PC-9 (cell line): ENCODE measurements at regions not wholly inside any gene's neighbourhood (a gene's known extent, or its start where the extent isn't known, plus 50 kb on each side); places are given as distances from the start of the nearest gene placed in this dataset.

ENCODE experiments used
- BruUV-seq: library from RNA; stranded (reverse); fragments of 400-500 nt; replicated peaks from 2 replicates; lab custom pipeline; 2021; lab: Mats Ljungman, UMichigan
- CTCF ChIA-PET: fragments of 300-600 bp; sonication (Branson Sonifier 250); formaldehyde crosslinking; loops from one replicate; lab custom pipeline; 2022; ENCODE audit warnings: antibody characterized with exemption; lab: Charles Lee
- POLR2A ChIA-PET: fragments of 300-600 bp; sonication (Branson Sonifier 250); formaldehyde crosslinking; loops from one replicate; lab custom pipeline; 2022; ENCODE audit warnings: antibody characterized with exemption; ENCODE audit not compliant: unreplicated experiment; lab: Charles Lee
- DNase-seq, 2 experiments: peaks; one replicate each; pipeline versions ENCODE4 v3.0.0 to v3.0.0-alpha.2; 2015 to 2022; ENCODE audit warnings: mixed read lengths in 1 of 2
- H2AFZ ChIP-seq: fragments of 200-600 bp; sonication (generic); 2 replicates; pipeline ENCODE4 v1.8.1; 2017; ENCODE audit warnings: antibody characterized with exemption
- H3F3A ChIP-seq: fragments of 200-600 bp; sonication (generic); 2 replicates; pipeline ENCODE4 v1.8.1; 2017; ENCODE audit warnings: antibody characterized with exemption, mild to moderate bottlenecking, low read depth; ENCODE audit not compliant: insufficient read depth
- H3K27ac ChIP-seq: fragments of 200-600 bp; sonication (generic); 2 replicates; pipeline ENCODE4 v1.6.1; 2016; ENCODE audit warnings: mixed run types
- H3K27me3 ChIP-seq: fragments of 200-600 bp; sonication (generic); 2 replicates; pipeline ENCODE4 v1.6.1; 2016; ENCODE audit warnings: low read depth, mixed run types; ENCODE audit not compliant: insufficient read depth
- H3K36me3 ChIP-seq: fragments of 200-600 bp; sonication (generic); 2 replicates; pipeline ENCODE4 v1.6.1; 2016; ENCODE audit warnings: low read depth, mixed run types
- H3K4me1 ChIP-seq: fragments of 200-600 bp; sonication (generic); replicated peaks from 2 replicates; pipeline ENCODE4 v1.6.1; 2016; ENCODE audit warnings: mixed run types; ENCODE audit not compliant: insufficient read depth
- H3K4me2 ChIP-seq: fragments of 200-600 bp; sonication (generic); 2 replicates; pipeline ENCODE4 v1.6.1; 2017; ENCODE audit warnings: mixed run types
- H3K4me3 ChIP-seq: fragments of 200-600 bp; sonication (generic); 2 replicates; pipeline ENCODE4 v1.6.1; 2016; ENCODE audit warnings: mixed run types
- H3K79me2 ChIP-seq: fragments of 200-600 bp; sonication (generic); 2 replicates; pipeline ENCODE4 v1.6.1; 2017; ENCODE audit warnings: low read depth, mixed run types
- H3K9me2 ChIP-seq: fragments of 200-600 bp; sonication (generic); 2 replicates; pipeline ENCODE4 v1.8.1; 2017; ENCODE audit warnings: mild to moderate bottlenecking; ENCODE audit not compliant: insufficient read depth
- H3K9me3 ChIP-seq: fragments of 200-600 bp; sonication (generic); 2 replicates; pipeline ENCODE4 v1.8.1; 2016; ENCODE audit warnings: low read depth; ENCODE audit not compliant: insufficient read depth
- H4K20me1 ChIP-seq: fragments of 200-600 bp; sonication (generic); 2 replicates; pipeline ENCODE4 v1.8.1; 2017; ENCODE audit not compliant: insufficient read depth
- EZH2 ChIP-seq: fragments of 200-600 bp; sonication (generic); IDR thresholded peaks from 2 replicates; pipeline ENCODE4 v1.8.0; 2017; ENCODE audit warnings: antibody characterized with exemption, low read depth
- intact Hi-C: fragments of 100-400 bp; cut with micrococcal nuclease; formaldehyde crosslinking; loops from one replicate; pipeline ENCODE4 v1.10.0; 2022; ENCODE audit not compliant: unreplicated experiment
- TF ChIP-seq, protein P1 (sequence below): fragments of 200-600 bp; sonication (generic); conservative IDR thresholded peaks from 2 replicates; pipeline ENCODE4 v1.6.1; 2017; ENCODE audit warnings: mixed run types, antibody characterized with exemption, mild to moderate bottlenecking, moderate library complexity

DNA sequence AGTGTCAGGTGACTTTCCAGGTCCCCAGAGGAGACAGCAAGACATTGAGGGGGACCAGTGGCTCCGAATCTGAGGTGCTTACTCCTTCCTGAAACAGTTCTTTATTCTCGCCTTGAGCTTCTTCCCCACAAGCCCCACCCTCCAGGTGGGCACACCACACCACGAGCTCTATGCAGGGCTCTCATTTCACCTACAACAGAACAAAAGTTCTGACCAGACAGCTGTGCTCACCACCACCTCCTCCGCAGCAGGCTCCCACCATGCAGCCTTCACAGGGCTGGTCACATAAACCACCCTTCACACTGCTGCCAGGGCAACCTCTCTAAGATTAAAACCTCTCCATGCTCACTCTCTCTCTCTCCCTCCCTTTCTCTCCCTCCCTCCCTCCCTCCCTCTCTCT lies 384.5 kb upstream of the ARID1B start:
- H3K79me2 ChIP-seq, result no peaks in the 10 kb centered on the region
- intact Hi-C loops, result no loop called here
- no peaks in the 10 kb centered on the region for H3K9me2 ChIP-seq
- BruUV-seq, result no TSS peak
- H3K4me3 ChIP-seq, result no peak overlapping the region
- ChIA-PET POLR2A (no interaction called here), CTCF (no interaction called here)
- H4K20me1 ChIP-seq, result no peaks in the 10 kb centered on the region
- no peaks in the 10 kb centered on the region for H3F3A ChIP-seq
- no peak for DNase-seq
- no peaks in the 10 kb centered on the region for H3K9me3 ChIP-seq
- no peak overlapping the region for H2AFZ ChIP-seq
- no peak overlapping the region for H3K4me2 ChIP-seq
- no peak overlapping the region for H3K27ac ChIP-seq
- no peaks in the 10 kb centered on the region for H3K27me3 ChIP-seq
- TF ChIP-seq, protein P1, sequence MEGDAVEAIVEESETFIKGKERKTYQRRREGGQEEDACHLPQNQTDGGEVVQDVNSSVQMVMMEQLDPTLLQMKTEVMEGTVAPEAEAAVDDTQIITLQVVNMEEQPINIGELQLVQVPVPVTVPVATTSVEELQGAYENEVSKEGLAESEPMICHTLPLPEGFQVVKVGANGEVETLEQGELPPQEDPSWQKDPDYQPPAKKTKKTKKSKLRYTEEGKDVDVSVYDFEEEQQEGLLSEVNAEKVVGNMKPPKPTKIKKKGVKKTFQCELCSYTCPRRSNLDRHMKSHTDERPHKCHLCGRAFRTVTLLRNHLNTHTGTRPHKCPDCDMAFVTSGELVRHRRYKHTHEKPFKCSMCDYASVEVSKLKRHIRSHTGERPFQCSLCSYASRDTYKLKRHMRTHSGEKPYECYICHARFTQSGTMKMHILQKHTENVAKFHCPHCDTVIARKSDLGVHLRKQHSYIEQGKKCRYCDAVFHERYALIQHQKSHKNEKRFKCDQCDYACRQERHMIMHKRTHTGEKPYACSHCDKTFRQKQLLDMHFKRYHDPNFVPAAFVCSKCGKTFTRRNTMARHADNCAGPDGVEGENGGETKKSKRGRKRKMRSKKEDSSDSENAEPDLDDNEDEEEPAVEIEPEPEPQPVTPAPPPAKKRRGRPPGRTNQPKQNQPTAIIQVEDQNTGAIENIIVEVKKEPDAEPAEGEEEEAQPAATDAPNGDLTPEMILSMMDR, result no peak
- no peak for TF ChIP-seq EZH2
- no peaks in the 10 kb centered on the region for H3K4me1 ChIP-seq
- no peaks in the 10 kb centered on the region for H3K36me3 ChIP-seq

DNA sequence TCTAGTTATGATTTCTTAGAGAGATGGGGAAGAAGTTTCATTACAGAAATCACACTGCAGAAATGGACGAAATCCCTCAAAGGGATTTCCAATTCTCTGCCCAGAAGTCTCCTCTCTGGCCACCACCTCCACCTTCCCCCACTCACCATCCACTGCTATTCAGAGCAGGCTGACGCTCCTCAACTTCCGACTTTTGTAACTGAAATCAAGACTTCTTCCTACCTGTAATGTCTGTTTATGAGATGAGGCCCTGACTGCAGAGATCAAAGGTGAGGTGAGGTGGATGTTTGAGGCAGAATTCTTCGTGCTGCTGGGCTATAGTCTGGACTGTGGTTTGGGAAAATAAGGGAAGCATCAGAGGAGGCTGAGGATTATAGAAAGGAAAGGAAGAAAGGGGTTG lies 385.2 kb upstream of the ARID1B start:
- Histone ChIP-seq H3K9me2 (no peaks in the 10 kb centered on the region), H2AFZ (no peak overlapping the region), H4K20me1 (no peaks in the 10 kb centered on the region), H3F3A (no peaks in the 10 kb centered on the region), H3K4me1 (no peaks in the 10 kb centered on the region), H3K79me2 (no peaks in the 10 kb centered on the region), H3K36me3 (no peaks in the 10 kb centered on the region), H3K4me2 (no peak overlapping the region), H3K9me3 (no peaks in the 10 kb centered on the region), H3K27me3 (no peaks in the 10 kb centered on the region), H3K4me3 (no peak overlapping the region), H3K27ac (no peak overlapping the region)
- no TSS peak for BruUV-seq
- no peak for TF ChIP-seq EZH2
- TF ChIP-seq, protein P1, result no peak
- ChIA-PET CTCF (no interaction called here), POLR2A (no interaction called here)
- no peak for DNase-seq
- intact Hi-C loops, result no loop called here

DNA sequence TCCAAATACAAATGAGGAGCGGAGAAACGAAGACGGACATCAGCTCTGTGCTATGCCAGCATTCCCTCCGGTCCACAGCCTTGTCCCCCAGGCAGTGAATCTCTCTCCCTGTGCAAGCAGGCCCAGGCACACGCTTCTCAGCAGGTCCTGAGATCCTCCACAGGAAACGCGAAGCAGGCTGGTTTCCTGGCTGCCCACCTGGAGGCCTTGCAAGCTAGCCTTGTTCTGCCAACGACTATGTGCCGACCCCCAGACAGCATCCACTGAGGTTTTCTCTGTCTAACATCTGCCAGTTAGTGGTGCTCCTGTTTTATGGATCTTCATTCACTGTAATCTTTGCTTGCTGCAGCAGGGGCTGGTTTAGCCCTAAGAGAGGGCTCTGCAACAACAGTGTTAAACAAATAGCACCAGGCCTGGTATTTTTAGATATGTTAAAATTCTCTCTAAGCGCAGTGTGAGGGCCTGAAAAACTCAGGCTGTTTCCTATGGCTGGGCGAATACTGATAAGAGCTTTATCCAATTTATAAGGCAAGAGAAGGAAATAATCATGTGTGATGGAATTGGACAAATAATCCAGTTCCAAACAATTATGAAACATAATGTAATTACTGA lies 386.0 kb upstream of the ARID1B start:
- H3K36me3 ChIP-seq, result no peaks in the 10 kb centered on the region
- no peaks in the 10 kb centered on the region for H3K79me2 ChIP-seq
- H3F3A ChIP-seq, result no peaks in the 10 kb centered on the region
- intact Hi-C loops, result no loop called here
- no peaks in the 10 kb centered on the region for H3K9me2 ChIP-seq
- no peak for DNase-seq
- POLR2A ChIA-PET, result no interaction called here
- H3K9me3 ChIP-seq, result no peaks in the 10 kb centered on the region
- BruUV-seq, result no TSS peak
- H3K4me2 ChIP-seq, result no peak overlapping the region
- no peak overlapping the region for H2AFZ ChIP-seq
- no peaks in the 10 kb centered on the region for H3K4me1 ChIP-seq
- TF ChIP-seq, protein P1, result no peak
- TF ChIP-seq EZH2, result no peak
- no peaks in the 10 kb centered on the region for H3K27me3 ChIP-seq
- no peak overlapping the region for H3K27ac ChIP-seq
- no peak overlapping the region for H3K4me3 ChIP-seq
- H4K20me1 ChIP-seq, result no peaks in the 10 kb centered on the region
- CTCF ChIA-PET, result no interaction called here
